GM18909 (cell line): ENCODE measurements at regions not wholly inside any gene's neighbourhood (a gene's known extent, or its start where the extent isn't known, plus 50 kb on each side); places are given as distances from the start of the nearest gene placed in this dataset.
A peak's percentile ranks its signal among the peaks of the same experiment; 100 is the strongest.

Experiments used
- ATAC-seq: cut with Tn5 transposase; IDR thresholded peaks from one replicate; pipeline ENCODE4 v1.9.1; 2021; ENCODE audit warnings: mild to moderate bottlenecking; ENCODE audit not compliant: unreplicated experiment, poor library complexity

- ATAC-seq, result no peak
Observed at GRCh38 chr20:53752583-53752970, 158.9 kb upstream of the ZNF217 start.

- peak; percentile 15 for ATAC-seq
Observed at GRCh38 chr20:53751620-53752318, 158.1 kb upstream of the ZNF217 start.

GRCh38 chr20:53750827-53751619, 157.4 kb upstream of the ZNF217 start:
- peak; percentile 86 for ATAC-seq

GRCh38 chr20:53749499-53749898, 155.9 kb upstream of the ZNF217 start:
- ATAC-seq, result no peak

- ATAC-seq, result no peak
Observed at GRCh38 chr20:53748821-53749421, 155.3 kb upstream of the ZNF217 start.

GRCh38 chr20:53748176-53748575, 154.5 kb upstream of the ZNF217 start:
- ATAC-seq, result no peak

GRCh38 chr20:53743607-53744260, 150.1 kb upstream of the ZNF217 start:
- no peak for ATAC-seq

GRCh38 chr20:53742685-53743081, 149.0 kb upstream of the ZNF217 start:
- ATAC-seq, result no peak

GRCh38 chr20:53741726-53742028, 148.0 kb upstream of the ZNF217 start:
- no peak for ATAC-seq

- ATAC-seq, result peak; percentile 70
Observed at GRCh38 chr20:53739799-53740785, 146.5 kb upstream of the ZNF217 start.

GRCh38 chr20:53738945-53739798, 145.5 kb upstream of the ZNF217 start:
- peak; percentile 45 for ATAC-seq

- no peak for ATAC-seq
Observed at GRCh38 chr20:53738039-53738944, 144.7 kb upstream of the ZNF217 start.

- no peak for ATAC-seq
Observed at GRCh38 chr20:53737396-53738038, 143.9 kb upstream of the ZNF217 start.

- ATAC-seq, result no peak
Observed at GRCh38 chr20:53736757-53737395, 143.2 kb upstream of the ZNF217 start.

GRCh38 chr20:53736122-53736756, 142.6 kb upstream of the ZNF217 start:
- ATAC-seq, result no peak

- ATAC-seq, result no peak
Observed at GRCh38 chr20:53735536-53736050, 142.0 kb upstream of the ZNF217 start.
